ENCODE measurements at regions not wholly inside any gene's neighbourhood (a gene's known extent, or its start where the extent isn't known, plus 50 kb on each side); places are given as distances from the start of the nearest gene placed in this dataset.

GRCh38 chr3:147653367-147653923 lies 244.3 kb downstream of the ZIC1 start:
- Mint-ChIP-seq H3K27me3 (ENCODE audit: low read depth) (no peaks in the 10 kb centered on the region), H3K4me1 (no peaks in the 10 kb centered on the region), H3K9me3 (no peaks in the 10 kb centered on the region), H3K36me3 (ENCODE audit: low read depth) (no peaks in the 10 kb centered on the region), H3K27ac (ENCODE audit: unreplicated experiment) (no peak overlapping the region), H3K4me3 (no peak overlapping the region)
- no peak for TF ChIP-seq CTCF (conservative IDR thresholded peaks at IDR 0.05)
- DNase-seq (ENCODE audit: low read depth, low spot score): no peak

- H3K4me3 Mint-ChIP-seq: no peak overlapping the region
- H3K36me3 Mint-ChIP-seq (ENCODE audit: low read depth): no peaks in the 10 kb centered on the region
- no peak for DNase-seq (ENCODE audit: low read depth, low spot score)
- no peaks in the 10 kb centered on the region for H3K9me3 Mint-ChIP-seq
- TF ChIP-seq CTCF (conservative IDR thresholded peaks at IDR 0.05): no peak
- no peaks in the 10 kb centered on the region for H3K27me3 Mint-ChIP-seq (ENCODE audit: low read depth)
- H3K27ac Mint-ChIP-seq (ENCODE audit: unreplicated experiment): no peak overlapping the region
- H3K4me1 Mint-ChIP-seq: no peaks in the 10 kb centered on the region
Observed at GRCh38 chr3:147654827-147655226, 245.7 kb downstream of the ZIC1 start.

GRCh38 chr3:147655236-147655635 lies 246.1 kb downstream of the ZIC1 start:
- no peak for DNase-seq (ENCODE audit: low read depth, low spot score)
- Mint-ChIP-seq H3K27ac (ENCODE audit: unreplicated experiment) (no peak overlapping the region), H3K36me3 (ENCODE audit: low read depth) (no peaks in the 10 kb centered on the region), H3K4me1 (no peaks in the 10 kb centered on the region), H3K9me3 (no peaks in the 10 kb centered on the region), H3K4me3 (no peak overlapping the region), H3K27me3 (ENCODE audit: low read depth) (no peaks in the 10 kb centered on the region)
- no peak for TF ChIP-seq CTCF (conservative IDR thresholded peaks at IDR 0.05)

- Mint-ChIP-seq H3K27me3 (ENCODE audit: low read depth) (no peaks in the 10 kb centered on the region), H3K27ac (ENCODE audit: unreplicated experiment) (no peak overlapping the region), H3K9me3 (no peaks in the 10 kb centered on the region), H3K4me3 (no peak overlapping the region), H3K4me1 (no peaks in the 10 kb centered on the region), H3K36me3 (ENCODE audit: low read depth) (no peaks in the 10 kb centered on the region)
- no peak for TF ChIP-seq CTCF (conservative IDR thresholded peaks at IDR 0.05)
- DNase-seq (ENCODE audit: low read depth, low spot score): no peak
Observed at GRCh38 chr3:147656023-147656422, 246.9 kb downstream of the ZIC1 start.

- no peaks in the 10 kb centered on the region for H3K27me3 Mint-ChIP-seq (ENCODE audit: low read depth)
- no peaks in the 10 kb centered on the region for H3K36me3 Mint-ChIP-seq (ENCODE audit: low read depth)
- no peaks in the 10 kb centered on the region for H3K4me1 Mint-ChIP-seq
- TF ChIP-seq CTCF (conservative IDR thresholded peaks at IDR 0.05): no peak
- DNase-seq (ENCODE audit: low read depth, low spot score): no peak
- no peak overlapping the region for H3K4me3 Mint-ChIP-seq
- no peak overlapping the region for H3K27ac Mint-ChIP-seq (ENCODE audit: unreplicated experiment)
- no peaks in the 10 kb centered on the region for H3K9me3 Mint-ChIP-seq
Observed at GRCh38 chr3:147661916-147662315, 252.8 kb downstream of the ZIC1 start.

GRCh38 chr3:147662705-147663104 lies 253.5 kb downstream of the ZIC1 start:
- Mint-ChIP-seq H3K4me3 (no peak overlapping the region), H3K9me3 (no peaks in the 10 kb centered on the region), H3K36me3 (ENCODE audit: low read depth) (no peaks in the 10 kb centered on the region), H3K27me3 (ENCODE audit: low read depth) (no peaks in the 10 kb centered on the region), H3K4me1 (no peaks in the 10 kb centered on the region), H3K27ac (ENCODE audit: unreplicated experiment) (no peak overlapping the region)
- no peak for DNase-seq (ENCODE audit: low read depth, low spot score)
- TF ChIP-seq CTCF (conservative IDR thresholded peaks at IDR 0.05): no peak

All from neural crest cell (in vitro differentiated cells).